HEK293 (cell line): ENCODE measurements at regions not wholly inside any gene's neighbourhood (a gene's known extent, or its start where the extent isn't known, plus 50 kb on each side); places are given as distances from the start of the nearest gene placed in this dataset.

Experiments used
- CTCF ChIA-PET: fragments of 350-600 bp; formaldehyde crosslinking; extraction: SDS; loops from one replicate; lab custom pipeline; 2021; ENCODE audit warnings: antibody characterized with exemption; lab: Yijun Ruan, JAX
- POLR2A ChIA-PET: fragments of 300-600 bp; formaldehyde crosslinking; extraction: SDS; loops from one replicate; lab custom pipeline; 2020; ENCODE audit warnings: antibody characterized with exemption, inconsistent platforms; lab: Yijun Ruan, JAX
- H3K27ac ChIP-seq: fragments of 200-500 bp; sonication (Bioruptor generic); 2 replicates; pipeline ENCODE4 v1.5.1; 2014; ENCODE audit warnings: low read depth, low read length, control low read depth, inconsistent platforms; ENCODE audit errors: extremely low read depth
- H3K36me3 ChIP-seq, 2 experiments: fragments of 200-500 bp in 1 of 2; sonication (Bioruptor generic) in 1 of 2; 1 replicate in 1 of 2; 2 replicates in 1 of 2; pipeline ENCODE4 v1.5.1; 2014 to 2017; ENCODE audit warnings: inconsistent platforms in 2 of 2, low read length in 2 of 2; ENCODE audit not compliant: control insufficient read depth in 2 of 2, insufficient read depth in 1 of 2
- H3K4me1 ChIP-seq: fragments of 200-500 bp; sonication (Bioruptor generic); 2 replicates; pipeline ENCODE4 v1.5.1; 2014; ENCODE audit warnings: mild to moderate bottlenecking, low read length, inconsistent platforms; ENCODE audit not compliant: control insufficient read depth, insufficient read depth
- H3K4me3 ChIP-seq: 2 replicates; pipeline ENCODE4 v1.5.1; 2011; ENCODE audit warnings: low read depth, mild to moderate bottlenecking, control low read depth, low read length, moderate library complexity
- H3K9me3 ChIP-seq: fragments of 200-500 bp; sonication (Bioruptor generic); 2 replicates; pipeline ENCODE4 v1.5.1; 2014; ENCODE audit warnings: low read depth, low read length, inconsistent platforms; ENCODE audit not compliant: control insufficient read depth, insufficient read depth
- AEBP2 ChIP-seq: fragments of 450-650 bp; formaldehyde crosslinking; IDR thresholded peaks from 2 replicates; pipeline ENCODE4 v1.5.1; 2016; ENCODE audit warnings: missing biosample characterization, missing genetic modification characterization, borderline replicate concordance
- BCL6B ChIP-seq: fragments of 450-650 bp; formaldehyde crosslinking; IDR thresholded peaks from 2 replicates; pipeline ENCODE4 v1.5.1; 2017; ENCODE audit warnings: missing biosample characterization, missing genetic modification characterization
- GFI1B ChIP-seq: fragments of 450-650 bp; formaldehyde crosslinking; IDR thresholded peaks from 2 replicates; pipeline ENCODE4 v1.5.1; 2016; ENCODE audit warnings: missing biosample characterization, missing genetic modification characterization
- MEIS1 ChIP-seq: sonication (generic); formaldehyde crosslinking; IDR thresholded peaks from 2 replicates; pipeline ENCODE4 v1.8.1; 2022; ENCODE audit warnings: missing genetic modification reagents, mild to moderate bottlenecking, borderline replicate concordance
- PRDM10 ChIP-seq: fragments of 450-650 bp; formaldehyde crosslinking; IDR thresholded peaks from 2 replicates; pipeline ENCODE4 v1.5.1; 2016; ENCODE audit warnings: missing biosample characterization, missing genetic modification characterization
- SP2 ChIP-seq: fragments of 450-650 bp; formaldehyde crosslinking; IDR thresholded peaks from 2 replicates; pipeline ENCODE4 v1.5.1; 2016; ENCODE audit warnings: missing biosample characterization, missing genetic modification characterization
- ZBTB10 ChIP-seq: fragments of 450-650 bp; formaldehyde crosslinking; IDR thresholded peaks from 2 replicates; pipeline ENCODE4 v1.5.1; 2016; ENCODE audit warnings: missing biosample characterization, missing genetic modification characterization
- ZNF175 ChIP-seq: fragments of 450-650 bp; formaldehyde crosslinking; IDR thresholded peaks from 2 replicates; pipeline ENCODE4 v1.5.1; 2016; ENCODE audit warnings: missing biosample characterization, missing genetic modification characterization
- ZNF274 ChIP-seq, 2 experiments: fragments of 200-500 bp in 1 of 2; fragments of 450-650 bp in 1 of 2; sonication (Bioruptor generic) in 1 of 2; formaldehyde crosslinking in 1 of 2; IDR thresholded peaks; 2 replicates each; pipeline versions ENCODE4 v1.5.1 to v1.6.1; 2014 to 2016; ENCODE audit warnings: borderline replicate concordance in 1 of 2, inconsistent platforms in 1 of 2, low read length in 1 of 2, missing biosample characterization in 1 of 2, missing genetic modification characterization in 1 of 2
- ZNF433 ChIP-seq: fragments of 450-650 bp; formaldehyde crosslinking; IDR thresholded peaks from 2 replicates; pipeline ENCODE4 v1.5.1; 2016; ENCODE audit warnings: missing biosample characterization, missing genetic modification characterization, low read depth
- ZNF621 ChIP-seq: fragments of 450-650 bp; formaldehyde crosslinking; IDR thresholded peaks from 2 replicates; pipeline ENCODE4 v1.5.1; 2017; ENCODE audit warnings: missing biosample characterization, missing genetic modification characterization
- ZNF623 ChIP-seq: fragments of 450-650 bp; formaldehyde crosslinking; IDR thresholded peaks from 2 replicates; pipeline ENCODE4 v1.5.1; 2016; ENCODE audit warnings: missing biosample characterization, missing genetic modification characterization
- ZNF677 ChIP-seq: fragments of 450-650 bp; IDR thresholded peaks from 2 replicates; pipeline ENCODE4 v1.5.0; 2018; ENCODE audit warnings: missing biosample characterization, mild to moderate bottlenecking, missing genetic modification characterization, moderate library complexity
- ZNF785 ChIP-seq: fragments of 450-650 bp; formaldehyde crosslinking; IDR thresholded peaks from 2 replicates; pipeline ENCODE4 v1.5.1; 2016; ENCODE audit warnings: missing biosample characterization, missing genetic modification characterization
- ZNF830 ChIP-seq: fragments of 450-650 bp; IDR thresholded peaks from 2 replicates; pipeline ENCODE4 v1.5.0; 2018; ENCODE audit warnings: missing biosample characterization, missing genetic modification characterization, low read depth, mild to moderate bottlenecking, moderate library complexity
- TF ChIP-seq, protein P1 (sequence below): fragments of 450-650 bp; formaldehyde crosslinking; IDR thresholded peaks from 2 replicates; pipeline ENCODE4 v1.5.1; 2017; ENCODE audit warnings: missing biosample characterization, missing genetic modification characterization

DNA sequence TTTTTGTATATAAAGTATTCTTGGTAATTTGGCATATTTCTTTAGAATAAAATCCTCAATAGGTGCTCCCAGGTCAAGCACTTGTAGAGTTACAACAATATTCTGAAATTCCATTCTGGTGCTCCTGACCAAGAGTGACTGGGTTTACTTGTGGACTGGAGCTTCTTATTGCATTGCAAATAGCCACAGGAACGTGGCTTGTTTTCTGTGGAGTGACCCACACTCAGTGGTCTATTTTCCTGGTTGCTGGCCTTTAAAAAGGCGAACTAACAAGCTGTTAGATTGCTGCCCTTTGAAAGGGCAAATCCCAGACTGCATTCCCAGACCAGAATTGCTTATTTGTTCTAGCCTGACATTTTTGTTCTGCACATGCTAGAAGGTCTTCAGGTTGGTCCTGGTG lies 658.8 kb upstream of the GOT2 start:
- POLR2A ChIA-PET: no interaction called here
- no peak for TF ChIP-seq AEBP2
- no peak for TF ChIP-seq BCL6B (tag by site-specific recombination)
- TF ChIP-seq, protein P1, sequence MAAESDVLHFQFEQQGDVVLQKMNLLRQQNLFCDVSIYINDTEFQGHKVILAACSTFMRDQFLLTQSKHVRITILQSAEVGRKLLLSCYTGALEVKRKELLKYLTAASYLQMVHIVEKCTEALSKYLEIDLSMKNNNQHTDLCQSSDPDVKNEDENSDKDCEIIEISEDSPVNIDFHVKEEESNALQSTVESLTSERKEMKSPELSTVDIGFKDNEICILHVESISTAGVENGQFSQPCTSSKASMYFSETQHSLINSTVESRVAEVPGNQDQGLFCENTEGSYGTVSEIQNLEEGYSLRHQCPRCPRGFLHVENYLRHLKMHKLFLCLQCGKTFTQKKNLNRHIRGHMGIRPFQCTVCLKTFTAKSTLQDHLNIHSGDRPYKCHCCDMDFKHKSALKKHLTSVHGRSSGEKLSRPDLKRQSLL (tag by site-specific recombination): no peak
- no peak for TF ChIP-seq ZNF830 (tag by site-specific recombination)
- TF ChIP-seq ZBTB10 (tag by site-specific recombination): no peak
- TF ChIP-seq ZNF433 (tag by site-specific recombination): no peak
- no peak for TF ChIP-seq ZNF623
- TF ChIP-seq ZNF677 (tag by site-specific recombination): no peak
- TF ChIP-seq GFI1B (tag by site-specific recombination): no peak
- no peak for TF ChIP-seq PRDM10 (tag by site-specific recombination)
- TF ChIP-seq ZNF785: no peak
- TF ChIP-seq MEIS1 (CRISPR knock-in tag): no peak
- TF ChIP-seq ZNF175: no peak
- TF ChIP-seq ZNF274 (IDR thresholded peaks at IDR 0.05; ENCODE audit: low read length): no peak
- TF ChIP-seq ZNF274 (tag by site-specific recombination; IDR thresholded peaks at IDR 0.05; ENCODE audit: borderline replicate concordance): no peak
- no peak for TF ChIP-seq SP2 (tag by site-specific recombination)
- TF ChIP-seq ZNF621 (tag by site-specific recombination): no peak

More for the DNA sequence above, 658.8 kb upstream of the GOT2 start:
- H3K4me1 ChIP-seq: no peaks in the 10 kb centered on the region
- no peak overlapping the region for H3K27ac ChIP-seq
- no peaks in the 10 kb centered on the region for H3K9me3 ChIP-seq
- CTCF ChIA-PET: no interaction called here
- no peaks in the 10 kb centered on the region for H3K36me3 ChIP-seq
- H3K4me3 ChIP-seq: no peak overlapping the region
